H9 (cell line): ENCODE measurements at regions not wholly inside any gene's neighbourhood (a gene's known extent, or its start where the extent isn't known, plus 50 kb on each side); places are given as distances from the start of the nearest gene placed in this dataset.

Source experiments
- DNase-seq: peaks from one replicate; pipeline ENCODE4 v3.0.0-alpha.2; 2017
- H2AFZ ChIP-seq: one replicate; pipeline ENCODE4 v1.6.1; 2013; ENCODE audit warnings: mild to moderate bottlenecking, low read length, control low read depth, moderate library complexity
- H2AK5ac ChIP-seq: 2 replicates; pipeline ENCODE4 v1.6.1; 2013; ENCODE audit warnings: low read length, control low read depth, mixed read lengths; ENCODE audit not compliant: insufficient read length
- H2BK120ac ChIP-seq: one replicate; pipeline ENCODE4 v1.6.1; 2013; ENCODE audit warnings: low read depth, mild to moderate bottlenecking, low read length, control low read depth, inconsistent platforms; ENCODE audit not compliant: poor library complexity, severe bottlenecking
- H2BK12ac ChIP-seq: 2 replicates; pipeline ENCODE4 v1.6.1; 2013; ENCODE audit warnings: low read length, control low read depth, mixed read lengths, low read depth; ENCODE audit not compliant: insufficient read length
- H2BK15ac ChIP-seq: 2 replicates; pipeline ENCODE4 v1.6.1; 2013; ENCODE audit warnings: low read depth, low read length, control low read depth
- H2BK20ac ChIP-seq: one replicate; pipeline ENCODE4 v1.6.1; 2013; ENCODE audit warnings: low read depth, mild to moderate bottlenecking, low read length, control low read depth, inconsistent platforms; ENCODE audit not compliant: poor library complexity, severe bottlenecking
- H2BK5ac ChIP-seq: 2 replicates; pipeline ENCODE4 v1.6.1; 2013; ENCODE audit warnings: low read length, control low read depth, mixed read lengths; ENCODE audit not compliant: insufficient read length
- H3K14ac ChIP-seq: 2 replicates; pipeline ENCODE4 v1.6.1; 2013; ENCODE audit warnings: low read length, control low read depth; ENCODE audit not compliant: insufficient read depth
- H3K18ac ChIP-seq: 2 replicates; pipeline ENCODE4 v1.6.1; 2013; ENCODE audit warnings: low read depth, mild to moderate bottlenecking, mixed read lengths, low read length, control low read depth; ENCODE audit not compliant: insufficient read length
- H3K23ac ChIP-seq: 2 replicates; pipeline ENCODE4 v1.6.1; 2013; ENCODE audit warnings: low read length, control low read depth, mixed read lengths, low read depth; ENCODE audit not compliant: insufficient read length
- H3K23me2 ChIP-seq: 2 replicates; pipeline ENCODE4 v1.6.1; 2013; ENCODE audit warnings: low read depth, mild to moderate bottlenecking, mixed read lengths, low read length, control low read depth; ENCODE audit not compliant: insufficient read length, poor library complexity, severe bottlenecking
- H3K27ac ChIP-seq: 2 replicates; pipeline ENCODE4 v1.5.1; 2013; ENCODE audit warnings: low read length, control low read depth, mixed read lengths, low read depth; ENCODE audit not compliant: insufficient read length
- H3K27me3 ChIP-seq: 2 replicates; pipeline ENCODE4 v1.6.1; 2013; ENCODE audit warnings: low read length, control low read depth, inconsistent platforms; ENCODE audit not compliant: insufficient read depth
- H3K4ac ChIP-seq: 2 replicates; pipeline ENCODE4 v1.6.1; 2013; ENCODE audit warnings: low read depth, mild to moderate bottlenecking, control low read depth, inconsistent platforms, low read length, moderate library complexity
- H3K4me1 ChIP-seq: 2 replicates; pipeline ENCODE4 v1.6.1; 2013; ENCODE audit warnings: low read length, control low read depth, inconsistent platforms; ENCODE audit not compliant: insufficient read depth
- H3K4me2 ChIP-seq: 2 replicates; pipeline ENCODE4 v1.6.1; 2013; ENCODE audit warnings: low read length, control low read depth, mixed read lengths; ENCODE audit not compliant: insufficient read length, insufficient read depth
- H3K56ac ChIP-seq: 2 replicates; pipeline ENCODE4 v1.6.1; 2013; ENCODE audit warnings: low read depth, mild to moderate bottlenecking, mixed read lengths, low read length, control low read depth; ENCODE audit not compliant: insufficient read length
- H3K79me1 ChIP-seq: 2 replicates; pipeline ENCODE4 v1.6.1; 2013; ENCODE audit warnings: low read depth, mild to moderate bottlenecking, moderate library complexity, low read length, control low read depth, inconsistent platforms; ENCODE audit not compliant: insufficient read depth, poor library complexity, severe bottlenecking
- H3K79me2 ChIP-seq: 2 replicates; pipeline ENCODE4 v1.6.1; 2013; ENCODE audit warnings: low read length, control low read depth, inconsistent platforms; ENCODE audit not compliant: insufficient read depth
- H3K9ac ChIP-seq: 2 replicates; pipeline ENCODE4 v1.6.1; 2013; ENCODE audit warnings: low read length, control low read depth, mixed read lengths; ENCODE audit not compliant: insufficient read length; ENCODE audit errors: extremely low read depth
- H3K9me3 ChIP-seq: one replicate; pipeline ENCODE4 v1.6.1; 2013; ENCODE audit warnings: low read depth, low read length, inconsistent platforms; ENCODE audit not compliant: control insufficient read depth
- H3T11ph ChIP-seq: one replicate; pipeline ENCODE4 v1.6.1; 2013; ENCODE audit warnings: mild to moderate bottlenecking, low read length, control low read depth, inconsistent platforms
- H4K20me1 ChIP-seq: one replicate; pipeline ENCODE4 v1.6.1; 2013; ENCODE audit not compliant: control insufficient read depth, insufficient read length, insufficient read depth
- H4K5ac ChIP-seq: 2 replicates; pipeline ENCODE4 v1.6.1; 2013; ENCODE audit warnings: low read depth, mild to moderate bottlenecking, mixed read lengths, low read length, control low read depth; ENCODE audit not compliant: insufficient read length
- H4K8ac ChIP-seq: replicated peaks from 2 replicates; pipeline ENCODE4 v1.6.1; 2013; ENCODE audit warnings: low read length, control low read depth, mixed read lengths, low read depth; ENCODE audit not compliant: insufficient read length
- H4K91ac ChIP-seq: 2 replicates; pipeline ENCODE4 v1.6.1; 2013; ENCODE audit warnings: low read depth, mild to moderate bottlenecking, moderate library complexity, mixed read lengths, low read length, control low read depth; ENCODE audit not compliant: insufficient read length
- H3K27ac Mint-ChIP-seq, 3 experiments: 2 replicates in 2 of 3; 3 replicates in 1 of 3; pipeline ENCODE4 v1.8.0; 2020 to 2021; ENCODE audit warnings: mixed read lengths in 3 of 3, mild to moderate bottlenecking in 1 of 3, moderate library complexity in 1 of 3
- H3K27me3 Mint-ChIP-seq: 2 replicates; pipeline ENCODE4 v1.8.0; 2021; ENCODE audit warnings: low read depth, mild to moderate bottlenecking, moderate library complexity, mixed read lengths
- H3K36me3 Mint-ChIP-seq, 3 experiments: 2 replicates in 2 of 3; 3 replicates in 1 of 3; pipeline ENCODE4 v1.8.0; 2020 to 2021; ENCODE audit warnings: low read depth in 3 of 3, mixed read lengths in 3 of 3; ENCODE audit not compliant: insufficient read depth in 1 of 3
- H3K4me1 Mint-ChIP-seq, 2 experiments: 2 replicates each; pipeline ENCODE4 v1.8.0; 2020; ENCODE audit warnings: mixed read lengths in 2 of 2
- H3K4me3 Mint-ChIP-seq, 2 experiments: 2 replicates in 1 of 2; 3 replicates in 1 of 2; pipeline ENCODE4 v1.8.0; 2020 to 2021; ENCODE audit warnings: mild to moderate bottlenecking in 2 of 2, mixed read lengths in 2 of 2, moderate library complexity in 1 of 2
- H3K9me3 Mint-ChIP-seq, 2 experiments: 2 replicates in 1 of 2; 3 replicates in 1 of 2; pipeline ENCODE4 v1.8.0; 2020; ENCODE audit warnings: mild to moderate bottlenecking in 2 of 2, mixed read lengths in 2 of 2, moderate library complexity in 1 of 2
- WGBS: extraction: QIAGEN DNeasy Blood & Tissue Kit; methylation state at CpG from one replicate; pipeline ENCODE4 v1.1.7; 2013; ENCODE audit warnings: missing lambda C conversion rate, low lambda C conversion rate, mixed read lengths; ENCODE audit not compliant: insufficient read length; ENCODE audit errors: extremely low coverage; 5-methylcytosine and 5-hydroxymethylcytosine counted together
- TF ChIP-seq, protein P1 (sequence below): fragments of 200-600 bp; sonication (generic); conservative IDR thresholded peaks from 3 replicates; pipeline ENCODE4 v1.8.0; 2021; ENCODE audit warnings: antibody characterized with exemption, mild to moderate bottlenecking

- WGBS, result no CpG with 5 or more reads among the region's 7 CpGs
- peaks cover 0 to 21% (median 10%) of the 10 kb centered on the region in 3 experiments; a peak in 6 of 7 replicates for H3K36me3 Mint-ChIP-seq
Observed at GRCh38 chr6:1103945-1104623, 207.8 kb upstream of the FOXQ1 start.

More at GRCh38 chr6:1103945-1104623, 207.8 kb upstream of the FOXQ1 start:
- no peak overlapping the region for H3K4ac ChIP-seq
- H3K9me3 ChIP-seq, result no peaks in the 10 kb centered on the region
- DNase-seq, result no peak
- no peaks in the 10 kb centered on the region for H4K20me1 ChIP-seq
- no peak overlapping the region for H2BK5ac ChIP-seq
- no peak overlapping the region for H3K56ac ChIP-seq
- H4K5ac ChIP-seq, result no peak overlapping the region
- H2BK120ac ChIP-seq, result no peak overlapping the region
- no peak overlapping the region for H2AFZ ChIP-seq
- H3K4me1 Mint-ChIP-seq, result peaks cover 29% of the 10 kb centered on the region in 2 experiments
- no peak overlapping the region for H3K4me2 ChIP-seq
- no peak overlapping the region for H3K9ac ChIP-seq
- TF ChIP-seq, protein P1, sequence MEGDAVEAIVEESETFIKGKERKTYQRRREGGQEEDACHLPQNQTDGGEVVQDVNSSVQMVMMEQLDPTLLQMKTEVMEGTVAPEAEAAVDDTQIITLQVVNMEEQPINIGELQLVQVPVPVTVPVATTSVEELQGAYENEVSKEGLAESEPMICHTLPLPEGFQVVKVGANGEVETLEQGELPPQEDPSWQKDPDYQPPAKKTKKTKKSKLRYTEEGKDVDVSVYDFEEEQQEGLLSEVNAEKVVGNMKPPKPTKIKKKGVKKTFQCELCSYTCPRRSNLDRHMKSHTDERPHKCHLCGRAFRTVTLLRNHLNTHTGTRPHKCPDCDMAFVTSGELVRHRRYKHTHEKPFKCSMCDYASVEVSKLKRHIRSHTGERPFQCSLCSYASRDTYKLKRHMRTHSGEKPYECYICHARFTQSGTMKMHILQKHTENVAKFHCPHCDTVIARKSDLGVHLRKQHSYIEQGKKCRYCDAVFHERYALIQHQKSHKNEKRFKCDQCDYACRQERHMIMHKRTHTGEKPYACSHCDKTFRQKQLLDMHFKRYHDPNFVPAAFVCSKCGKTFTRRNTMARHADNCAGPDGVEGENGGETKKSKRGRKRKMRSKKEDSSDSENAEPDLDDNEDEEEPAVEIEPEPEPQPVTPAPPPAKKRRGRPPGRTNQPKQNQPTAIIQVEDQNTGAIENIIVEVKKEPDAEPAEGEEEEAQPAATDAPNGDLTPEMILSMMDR, result no peak
- no peaks in the 10 kb centered on the region for H3K23me2 ChIP-seq
- no peak overlapping the region for H3T11ph ChIP-seq
- peak overlapping the region in 1 of 2 experiments; percentile 18; a peak in 1 of 5 replicates for H3K4me3 Mint-ChIP-seq
- H4K8ac ChIP-seq, result no peak overlapping the region
- no peak overlapping the region for H2BK12ac ChIP-seq
- H3K4me1 ChIP-seq, result peaks cover 4% of the 10 kb centered on the region; the same call in 1 of the 2 replicates
- H3K23ac ChIP-seq, result no peak overlapping the region
- no peak overlapping the region for H2BK15ac ChIP-seq
- H3K14ac ChIP-seq, result no peak overlapping the region
- peaks cover 100% of the 10 kb centered on the region for H3K27me3 Mint-ChIP-seq
- H3K27me3 ChIP-seq, result peaks cover 80% of the 10 kb centered on the region
- no peaks in the 10 kb centered on the region for H3K79me1 ChIP-seq
- no peak overlapping the region for H3K18ac ChIP-seq
- no peak overlapping the region for H2BK20ac ChIP-seq
- no peak overlapping the region for H3K27ac Mint-ChIP-seq
- H4K91ac ChIP-seq, result no peak overlapping the region
- H3K79me2 ChIP-seq, result no peaks in the 10 kb centered on the region
- H3K27ac ChIP-seq, result no peak overlapping the region
- H3K9me3 Mint-ChIP-seq, result peaks cover 21 to 25% of the 10 kb centered on the region in 2 experiments
- H2AK5ac ChIP-seq, result no peak overlapping the region
